ENCODE measurements at regions not wholly inside any gene's neighbourhood (a gene's known extent, or its start where the extent isn't known, plus 50 kb on each side); places are given as distances from the start of the nearest gene placed in this dataset.

DNA sequence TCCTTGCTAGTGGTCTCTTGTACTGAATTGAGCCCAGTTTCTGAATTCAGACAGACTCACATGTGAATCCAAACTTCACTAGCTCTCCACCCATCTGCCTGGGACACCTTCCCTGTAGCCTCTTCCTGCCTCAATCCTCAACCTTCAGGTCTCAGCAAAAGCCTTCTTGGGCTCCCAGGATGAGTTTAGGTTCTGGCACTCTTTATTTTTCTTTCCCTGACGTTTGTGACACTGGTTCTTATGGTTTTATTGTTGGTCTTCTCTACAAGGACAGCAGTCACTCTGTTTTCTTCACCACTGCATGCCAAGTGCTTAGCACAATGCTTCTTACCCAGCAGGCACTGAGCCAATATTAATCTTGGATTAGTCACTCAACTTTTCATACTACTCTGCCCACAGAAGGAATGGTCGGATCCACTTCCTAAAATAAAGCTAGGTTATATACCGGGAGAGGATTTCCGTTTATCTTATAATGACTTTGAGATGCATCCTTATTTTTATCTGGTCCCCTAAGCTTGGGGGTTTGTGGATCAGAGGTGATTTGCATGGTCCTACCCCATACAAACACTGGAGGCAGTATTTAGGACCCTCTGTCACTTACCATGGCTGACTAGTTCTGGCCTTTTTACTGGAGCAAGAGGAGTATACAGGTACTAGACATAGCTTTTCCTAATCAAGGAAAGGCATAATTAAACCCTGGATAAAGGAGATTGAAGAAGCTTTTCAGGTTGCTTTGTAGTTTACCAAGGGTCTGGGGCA lies 186.3 kb downstream of the MYCN start:
- no peak overlapping the region for H3K4me3 ChIP-seq (ENCODE audit: low read depth, low read length)
- TF ChIP-seq, protein P1, sequence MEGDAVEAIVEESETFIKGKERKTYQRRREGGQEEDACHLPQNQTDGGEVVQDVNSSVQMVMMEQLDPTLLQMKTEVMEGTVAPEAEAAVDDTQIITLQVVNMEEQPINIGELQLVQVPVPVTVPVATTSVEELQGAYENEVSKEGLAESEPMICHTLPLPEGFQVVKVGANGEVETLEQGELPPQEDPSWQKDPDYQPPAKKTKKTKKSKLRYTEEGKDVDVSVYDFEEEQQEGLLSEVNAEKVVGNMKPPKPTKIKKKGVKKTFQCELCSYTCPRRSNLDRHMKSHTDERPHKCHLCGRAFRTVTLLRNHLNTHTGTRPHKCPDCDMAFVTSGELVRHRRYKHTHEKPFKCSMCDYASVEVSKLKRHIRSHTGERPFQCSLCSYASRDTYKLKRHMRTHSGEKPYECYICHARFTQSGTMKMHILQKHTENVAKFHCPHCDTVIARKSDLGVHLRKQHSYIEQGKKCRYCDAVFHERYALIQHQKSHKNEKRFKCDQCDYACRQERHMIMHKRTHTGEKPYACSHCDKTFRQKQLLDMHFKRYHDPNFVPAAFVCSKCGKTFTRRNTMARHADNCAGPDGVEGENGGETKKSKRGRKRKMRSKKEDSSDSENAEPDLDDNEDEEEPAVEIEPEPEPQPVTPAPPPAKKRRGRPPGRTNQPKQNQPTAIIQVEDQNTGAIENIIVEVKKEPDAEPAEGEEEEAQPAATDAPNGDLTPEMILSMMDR (IDR thresholded peaks at IDR 0.05; ENCODE audit: low read depth, low read length), result no peak

DNA sequence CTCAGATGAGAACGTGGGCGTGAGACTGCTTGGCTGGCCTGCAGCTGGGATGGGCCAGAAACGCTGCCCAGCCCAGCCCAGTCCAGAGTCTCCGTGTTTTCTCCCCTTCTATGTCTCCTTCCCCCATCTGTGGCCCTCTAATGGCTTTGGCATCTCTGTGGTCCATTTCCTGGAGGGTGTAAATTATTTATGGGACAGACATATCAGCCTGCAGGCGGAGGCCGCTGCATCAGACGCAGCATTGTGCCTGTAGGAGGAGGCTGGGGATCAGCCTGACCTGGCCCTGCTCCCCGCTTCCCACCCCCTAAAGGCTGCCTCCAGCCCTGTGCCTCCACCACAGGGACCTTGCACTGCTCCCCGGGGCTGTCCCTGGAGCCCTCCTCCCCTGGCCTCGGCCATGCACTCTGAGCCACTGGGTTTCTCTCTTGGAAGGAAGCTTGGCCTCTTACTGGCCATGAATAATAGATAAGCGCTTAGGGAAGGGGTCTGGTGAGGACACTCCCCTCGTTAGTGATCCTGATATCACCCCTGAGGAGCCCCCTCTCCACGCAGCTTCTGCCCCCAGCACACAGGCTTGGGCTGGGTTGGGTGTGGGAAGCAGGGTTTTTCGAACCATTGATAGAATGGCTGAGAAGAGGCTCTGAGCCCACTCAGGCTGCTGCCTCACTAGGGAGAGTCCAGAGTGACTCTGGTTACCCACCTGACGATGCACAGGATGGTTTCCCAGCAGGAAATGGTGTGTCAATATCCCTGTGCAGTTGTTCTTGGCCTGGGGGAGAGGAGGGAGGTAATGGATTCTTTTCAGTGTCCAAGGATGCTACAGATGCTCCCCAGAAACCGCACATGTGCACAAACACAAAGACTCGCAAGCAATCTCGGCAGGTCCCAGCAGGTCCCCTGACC lies 185.5 kb downstream of the MYCN start:
- TF ChIP-seq, protein P1 (IDR thresholded peaks at IDR 0.05; ENCODE audit: low read depth, low read length), result no peak
- H3K4me3 ChIP-seq (ENCODE audit: low read depth, low read length), result no peak overlapping the region

DNA sequence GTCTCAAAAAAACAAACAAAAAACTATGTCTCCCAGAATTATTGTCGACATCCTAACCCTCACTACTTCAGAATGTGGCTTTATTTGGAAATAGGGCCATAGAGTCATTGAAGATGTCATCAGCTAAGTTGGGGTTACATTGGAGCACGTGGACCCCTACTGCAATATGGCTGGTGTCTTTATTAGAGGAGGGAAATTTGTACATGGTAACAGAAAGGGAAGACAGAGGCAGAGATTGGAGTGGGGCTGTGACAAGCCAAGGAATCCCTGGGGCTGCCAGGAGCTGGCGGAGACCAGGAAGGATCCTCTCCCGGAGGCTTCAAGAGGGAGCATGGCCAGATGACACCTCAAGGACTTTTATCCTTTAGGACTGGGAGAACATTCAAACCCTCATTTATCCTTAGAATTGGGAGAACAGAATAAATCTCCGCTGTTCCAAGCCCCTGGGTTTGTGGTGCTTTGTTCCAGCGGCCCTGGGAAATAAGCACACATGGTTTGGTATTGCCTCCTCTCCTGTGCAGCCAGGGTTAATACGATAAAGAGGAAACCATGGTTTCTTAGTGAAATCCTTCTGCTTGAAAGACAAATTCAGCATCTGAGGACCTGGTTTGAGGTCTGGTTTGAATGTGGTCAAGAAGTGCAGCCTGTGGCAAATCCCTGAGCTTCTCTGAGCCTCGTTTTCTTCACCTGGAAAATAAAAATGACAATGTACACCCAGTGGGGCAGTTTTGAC lies 184.7 kb downstream of the MYCN start:
- TF ChIP-seq, protein P1 (IDR thresholded peaks at IDR 0.05; ENCODE audit: low read depth, low read length), result no peak

DNA sequence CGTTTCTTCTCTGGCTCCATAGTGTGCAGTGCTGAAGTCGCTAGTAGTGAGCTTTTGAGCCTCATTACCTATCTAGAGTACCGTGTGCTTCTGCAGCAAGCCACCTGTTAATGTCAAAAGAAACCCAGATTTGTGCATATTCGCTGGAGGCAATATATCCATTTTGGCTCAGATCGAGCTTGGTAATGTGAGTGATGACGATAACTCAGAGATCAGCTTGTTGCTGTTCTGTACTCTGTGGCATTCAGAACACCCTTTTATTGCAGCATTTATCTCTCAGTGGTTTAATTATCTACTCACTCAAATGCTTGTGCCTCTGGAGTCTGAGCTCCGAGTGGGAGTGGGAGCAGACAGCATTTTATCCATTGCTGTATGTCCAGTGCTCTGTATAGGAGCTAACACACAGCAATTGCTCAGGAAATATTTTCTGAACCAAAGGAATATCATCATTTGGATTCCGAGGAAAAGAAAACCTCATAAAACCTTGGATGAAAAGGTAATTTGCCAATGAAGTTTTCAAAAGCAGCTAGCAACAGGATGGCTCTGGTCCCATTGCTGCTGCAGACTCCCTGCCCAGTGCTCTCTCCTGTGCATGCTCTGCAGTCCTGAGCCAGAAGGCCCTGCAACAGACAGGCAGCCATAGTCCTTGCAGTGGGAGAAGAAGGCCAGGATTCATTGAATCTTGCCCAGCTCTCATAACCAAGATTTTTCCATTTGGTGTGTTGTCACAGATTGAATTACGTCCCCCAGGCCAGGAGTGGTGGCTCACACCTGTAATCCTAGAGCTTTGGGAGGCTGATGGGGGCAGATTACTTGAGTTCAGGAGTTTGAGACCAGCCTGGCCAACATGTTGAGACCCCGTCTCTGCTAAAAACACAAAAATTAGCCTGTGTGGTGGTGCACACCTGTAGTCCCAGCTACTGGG lies 183.8 kb downstream of the MYCN start:
- no peak overlapping the region for H3K4me3 ChIP-seq (ENCODE audit: low read depth, low read length)

More for the DNA sequence above, 184.7 kb downstream of the MYCN start:
- no peak overlapping the region for H3K4me3 ChIP-seq (ENCODE audit: low read depth, low read length)

DNA sequence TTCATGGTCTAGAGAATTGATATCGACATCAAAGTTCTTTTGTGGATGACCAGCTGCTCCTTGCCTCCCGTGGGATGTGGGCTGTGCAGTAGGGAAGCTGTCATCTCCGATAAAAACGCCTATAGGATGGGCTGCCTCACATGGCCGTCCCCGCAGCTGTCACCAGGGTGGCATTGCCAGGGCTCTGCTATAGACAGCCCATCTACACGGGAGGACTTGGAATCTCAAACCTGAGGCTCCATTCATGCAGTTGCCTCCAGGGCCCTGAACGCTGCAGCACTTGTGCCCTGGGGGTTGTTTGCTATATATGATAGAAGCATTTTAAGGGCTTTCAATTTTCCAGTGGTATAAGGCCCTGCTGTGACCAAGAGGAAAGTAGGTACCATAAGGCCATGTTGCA lies 183.1 kb downstream of the MYCN start:
- no peak overlapping the region for H3K4me3 ChIP-seq (ENCODE audit: low read depth, low read length)
- TF ChIP-seq, protein P1 (IDR thresholded peaks at IDR 0.05; ENCODE audit: low read depth, low read length), result no peak

More for the DNA sequence above, 183.8 kb downstream of the MYCN start:
- TF ChIP-seq, protein P1 (IDR thresholded peaks at IDR 0.05; ENCODE audit: low read depth, low read length), result no peak

DNA sequence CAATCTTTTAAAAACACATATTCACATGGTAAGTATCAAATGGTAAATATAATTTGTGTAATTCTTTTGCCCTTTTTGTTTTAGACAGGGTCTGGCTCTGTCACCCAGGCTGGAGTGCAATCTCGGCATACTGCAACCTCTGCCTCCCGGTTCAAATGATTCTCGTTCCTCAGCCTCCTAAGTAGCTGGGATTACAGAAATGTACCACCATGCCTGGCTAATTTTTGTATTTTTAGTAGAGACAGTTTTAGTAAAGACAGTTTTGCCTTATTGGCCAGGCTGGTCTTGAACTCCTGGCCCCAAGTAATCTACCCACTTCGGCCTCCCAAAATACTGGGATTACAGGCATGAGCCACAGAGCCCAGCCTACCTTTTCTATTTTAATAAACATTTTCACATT lies 182.2 kb downstream of the MYCN start:
- H3K4me3 ChIP-seq (ENCODE audit: low read depth, low read length), result no peak overlapping the region
- TF ChIP-seq, protein P1 (IDR thresholded peaks at IDR 0.05; ENCODE audit: low read depth, low read length), result no peak
